Activated CD8-positive, alpha-beta T cell treated with anti-CD3 and anti-CD28 coated beads, Interleukin-2, amount 10 ng/mL, durations not matched to agents 7 days and 5 days (primary cell): ENCODE measurements at regions not wholly inside any gene's neighbourhood (a gene's known extent, or its start where the extent isn't known, plus 50 kb on each side); places are given as distances from the start of the nearest gene placed in this dataset.

Experiments
- ATAC-seq: fragments of 150-1000 bp; cut with Tn5 transposase; one replicate; pipeline ENCODE4 v1.10.0; 2021; ENCODE audit warnings: moderate library complexity
- CTCF ChIA-PET: fragments of 350-600 bp; sonication (Branson Sonifier 250); formaldehyde crosslinking; loops from one replicate; lab custom pipeline; 2021; ENCODE audit warnings: antibody characterized with exemption; lab: Charles Lee
- POLR2A ChIA-PET: fragments of 350-600 bp; sonication (Branson Sonifier 250); formaldehyde crosslinking; loops from one replicate; lab custom pipeline; 2021; ENCODE audit warnings: antibody characterized with exemption; lab: Charles Lee
- DNase-seq: peaks from one replicate; pipeline ENCODE4 v3.0.0-alpha.2; 2020
- H3K27ac Mint-ChIP-seq: one replicate; pipeline ENCODE4 v1.8.0; 2021; ENCODE audit warnings: mild to moderate bottlenecking, mixed read lengths
- H3K27me3 Mint-ChIP-seq: one replicate; pipeline ENCODE4 v1.8.0; 2021; ENCODE audit warnings: low read depth, mixed read lengths
- H3K36me3 Mint-ChIP-seq: one replicate; pipeline ENCODE4 v1.8.0; 2021; ENCODE audit warnings: low read depth, mixed read lengths
- H3K4me1 Mint-ChIP-seq: one replicate; pipeline ENCODE4 v1.8.0; 2021; ENCODE audit warnings: low read depth, mixed read lengths
- H3K4me3 Mint-ChIP-seq: one replicate; pipeline ENCODE4 v1.8.0; 2021; ENCODE audit warnings: mild to moderate bottlenecking, mixed read lengths
- H3K9me3 Mint-ChIP-seq: one replicate; pipeline ENCODE4 v1.8.0; 2022; ENCODE audit warnings: mixed read lengths; ENCODE audit not compliant: insufficient read depth

GRCh38 chr20:60506061-60506460 is 547.8 kb downstream of the CDH26 start:
- DNase-seq, result no peak

GRCh38 chr20:60507087-60507694 is 549.0 kb downstream of the CDH26 start:
- no peaks in the 10 kb centered on the region for H3K27me3 Mint-ChIP-seq

More at GRCh38 chr20:60506061-60506460, 547.8 kb downstream of the CDH26 start:
- no peak overlapping the region for H3K4me3 Mint-ChIP-seq
- ChIA-PET CTCF (no interaction called here), POLR2A (no interaction called here)
- no peaks in the 10 kb centered on the region for H3K9me3 Mint-ChIP-seq
- H3K27ac Mint-ChIP-seq, result no peak overlapping the region
- no peaks in the 10 kb centered on the region for H3K36me3 Mint-ChIP-seq
- H3K27me3 Mint-ChIP-seq, result no peaks in the 10 kb centered on the region
- no peak for ATAC-seq
- H3K4me1 Mint-ChIP-seq, result no peaks in the 10 kb centered on the region

DNA sequence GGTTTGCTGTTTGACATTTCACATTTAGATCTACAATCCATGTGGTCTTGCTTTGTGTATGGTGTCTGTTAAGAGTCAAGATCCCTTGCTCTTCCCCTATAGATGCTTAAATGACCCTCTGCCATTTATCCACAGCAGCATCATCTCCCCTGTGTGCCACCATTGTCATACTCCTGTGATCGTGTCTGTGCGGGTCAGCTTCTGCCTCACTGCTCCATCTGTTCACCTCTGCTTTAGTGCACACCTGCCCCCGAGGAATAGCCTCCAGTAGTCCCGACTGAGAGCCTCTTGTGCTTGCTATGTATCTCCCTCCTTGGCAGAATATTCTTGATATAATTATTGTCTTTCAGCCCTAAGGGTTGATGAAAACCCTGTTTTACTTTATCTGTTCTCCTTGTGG is 551.2 kb downstream of the CDH26 start:
- Mint-ChIP-seq H3K36me3 (no peaks in the 10 kb centered on the region), H3K4me1 (no peaks in the 10 kb centered on the region), H3K27ac (no peak overlapping the region), H3K9me3 (no peaks in the 10 kb centered on the region), H3K27me3 (no peaks in the 10 kb centered on the region), H3K4me3 (no peak overlapping the region)
- ChIA-PET POLR2A (no interaction called here), CTCF (no interaction called here)
- ATAC-seq, result no peak
- DNase-seq, result no peak

More at GRCh38 chr20:60507087-60507694, 549.0 kb downstream of the CDH26 start:
- no peaks in the 10 kb centered on the region for H3K4me1 Mint-ChIP-seq
- H3K36me3 Mint-ChIP-seq, result no peaks in the 10 kb centered on the region
- DNase-seq (no peak), ATAC-seq (no peak)
- H3K9me3 Mint-ChIP-seq, result no peaks in the 10 kb centered on the region
- ChIA-PET POLR2A (no interaction called here), CTCF (no interaction called here)
- no peak overlapping the region for H3K27ac Mint-ChIP-seq
- H3K4me3 Mint-ChIP-seq, result no peak overlapping the region

DNA sequence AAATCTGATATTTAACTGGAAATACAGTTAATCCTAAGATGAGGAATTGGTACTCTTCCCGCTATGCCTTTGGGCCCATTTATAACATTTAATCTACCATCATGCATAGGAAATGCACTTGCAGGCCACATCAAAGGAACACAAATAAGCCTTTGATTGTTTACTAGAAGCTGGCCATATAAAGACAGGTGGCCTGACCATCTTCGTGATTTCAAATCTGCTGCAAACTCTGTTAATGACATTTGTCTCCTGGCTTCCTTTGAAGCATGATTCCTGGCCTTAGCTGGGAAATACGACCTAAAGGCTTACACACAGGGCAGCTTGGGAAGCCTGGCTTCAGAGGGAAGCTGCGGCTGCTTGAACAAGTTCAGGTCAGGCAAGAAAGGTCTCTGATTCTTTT is 552.1 kb downstream of the CDH26 start:
- ChIA-PET CTCF (no interaction called here), POLR2A (no interaction called here)
- H3K4me1 Mint-ChIP-seq, result no peaks in the 10 kb centered on the region
- no peak overlapping the region for H3K27ac Mint-ChIP-seq
- H3K9me3 Mint-ChIP-seq, result no peaks in the 10 kb centered on the region
- ATAC-seq (no peak), DNase-seq (no peak)
- no peak overlapping the region for H3K4me3 Mint-ChIP-seq
- no peaks in the 10 kb centered on the region for H3K27me3 Mint-ChIP-seq
- H3K36me3 Mint-ChIP-seq, result no peaks in the 10 kb centered on the region

DNA sequence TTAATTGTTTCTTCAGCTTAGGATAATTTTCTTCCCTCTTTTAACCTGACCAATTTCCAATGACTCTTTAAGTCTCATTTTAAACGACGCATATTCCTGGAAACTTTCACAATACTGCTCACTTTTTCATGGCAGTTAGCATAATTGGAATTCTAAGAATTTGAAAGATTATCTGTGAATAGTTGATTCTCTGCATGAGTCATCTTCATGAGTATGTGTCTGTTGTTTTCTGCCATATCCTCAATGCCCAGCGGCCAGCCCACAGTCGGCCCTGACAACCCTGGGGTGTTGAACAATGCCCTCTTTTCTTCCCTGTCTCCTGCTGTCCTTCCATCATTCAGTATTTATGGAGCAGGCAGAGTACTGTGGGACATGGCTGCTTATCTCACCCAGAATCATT is 554.2 kb downstream of the CDH26 start:
- ChIA-PET POLR2A (no interaction called here), CTCF (no interaction called here)
- Mint-ChIP-seq H3K36me3 (no peaks in the 10 kb centered on the region), H3K9me3 (no peaks in the 10 kb centered on the region), H3K27me3 (no peaks in the 10 kb centered on the region), H3K4me1 (no peaks in the 10 kb centered on the region), H3K4me3 (no peak overlapping the region), H3K27ac (no peak overlapping the region)
- DNase-seq, result no peak
- ATAC-seq, result no peak

DNA sequence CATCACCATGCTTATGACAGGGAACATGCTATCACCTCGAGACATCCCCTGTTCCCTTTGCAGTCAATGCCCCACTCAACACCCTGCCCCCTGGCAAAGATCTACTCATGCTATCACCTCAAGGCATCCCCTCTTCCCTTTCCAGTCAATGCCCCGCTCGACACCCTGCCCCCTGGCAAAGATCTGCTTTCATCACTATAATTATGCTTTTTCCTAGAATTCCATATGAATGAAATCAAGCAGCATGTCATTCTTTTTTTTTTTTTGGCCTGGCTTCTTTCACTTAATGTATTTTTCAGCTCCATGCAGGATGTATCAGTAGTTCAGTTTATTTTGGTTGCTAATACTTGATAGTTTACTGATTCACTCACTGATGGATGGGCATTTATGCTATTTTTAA is 554.9 kb downstream of the CDH26 start:
- Mint-ChIP-seq H3K27me3 (no peaks in the 10 kb centered on the region), H3K4me3 (no peak overlapping the region), H3K4me1 (no peaks in the 10 kb centered on the region), H3K36me3 (no peaks in the 10 kb centered on the region), H3K27ac (no peak overlapping the region), H3K9me3 (no peaks in the 10 kb centered on the region)
- POLR2A ChIA-PET, result no interaction called here
- CTCF ChIA-PET, result no interaction called here
- no peak for DNase-seq
- no peak for ATAC-seq

DNA sequence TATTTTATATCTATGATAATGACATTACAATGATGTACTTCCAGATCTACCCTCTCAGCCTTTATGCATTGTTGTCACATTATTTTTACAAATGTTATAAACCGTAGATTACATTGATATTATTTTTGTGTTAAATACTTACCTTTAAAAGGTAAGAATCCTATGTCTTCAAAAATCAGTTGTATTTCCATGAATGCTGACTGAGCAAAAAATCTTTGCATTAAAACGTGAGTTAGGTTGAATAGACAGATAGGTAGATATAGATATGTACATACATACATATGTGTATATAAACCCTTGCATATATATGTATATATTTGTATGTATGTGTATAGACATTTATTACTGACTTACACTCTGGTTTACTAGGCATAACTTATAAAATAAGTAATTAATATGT is 558.2 kb downstream of the CDH26 start:
- ChIA-PET CTCF (no interaction called here), POLR2A (no interaction called here)
- Mint-ChIP-seq H3K4me3 (no peak overlapping the region), H3K4me1 (no peaks in the 10 kb centered on the region), H3K9me3 (no peaks in the 10 kb centered on the region), H3K27ac (no peak overlapping the region), H3K27me3 (no peaks in the 10 kb centered on the region), H3K36me3 (no peaks in the 10 kb centered on the region)
- DNase-seq, result no peak
- no peak for ATAC-seq

DNA sequence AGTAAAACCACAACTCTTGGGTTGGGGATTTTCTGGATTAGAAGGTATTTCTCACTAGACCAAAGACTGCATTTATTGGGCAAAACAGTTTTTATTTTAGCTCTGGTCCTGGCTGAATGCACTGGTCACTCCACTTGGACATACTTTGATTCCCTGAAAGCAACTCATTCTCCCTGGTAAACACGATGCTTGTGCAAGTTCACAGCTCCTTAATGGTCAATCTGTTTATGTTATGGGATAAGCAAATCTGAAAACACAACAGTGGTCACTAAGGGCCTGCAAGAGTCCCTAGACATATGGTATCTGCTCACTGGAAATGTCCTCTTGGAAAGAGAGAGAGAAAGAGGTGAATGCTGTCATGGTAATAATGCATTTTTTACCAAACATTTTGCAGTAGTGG is 559.8 kb downstream of the CDH26 start:
- H3K4me1 Mint-ChIP-seq, result no peaks in the 10 kb centered on the region
- CTCF ChIA-PET, result no interaction called here
- H3K27me3 Mint-ChIP-seq, result no peaks in the 10 kb centered on the region
- no peak overlapping the region for H3K4me3 Mint-ChIP-seq
- ATAC-seq (no peak), DNase-seq (no peak)
- no peaks in the 10 kb centered on the region for H3K36me3 Mint-ChIP-seq
- no peaks in the 10 kb centered on the region for H3K9me3 Mint-ChIP-seq
- no peak overlapping the region for H3K27ac Mint-ChIP-seq
- POLR2A ChIA-PET, result no interaction called here

DNA sequence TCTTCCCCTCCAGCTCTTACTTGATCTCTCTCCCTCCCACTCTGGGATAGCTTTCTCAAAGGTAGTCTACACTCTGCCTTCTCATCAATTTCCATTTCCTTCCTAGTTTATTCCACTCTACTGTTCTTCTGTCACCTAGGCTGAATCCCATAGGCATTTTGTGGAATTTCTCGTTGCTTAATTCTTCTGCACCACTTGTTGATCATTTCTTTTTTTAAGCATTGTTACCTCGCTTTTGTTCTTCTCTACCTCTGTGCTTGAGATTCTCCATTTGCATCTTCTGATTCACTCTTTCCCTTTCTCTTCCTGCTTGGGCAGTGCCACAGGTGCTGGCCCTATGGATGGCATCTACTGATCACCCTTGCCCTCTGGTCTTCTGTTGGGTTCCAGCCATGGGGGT is 567.2 kb downstream of the CDH26 start:
- ATAC-seq (no peak), DNase-seq (no peak)
- H3K4me1 Mint-ChIP-seq, result no peaks in the 10 kb centered on the region
- no peak overlapping the region for H3K27ac Mint-ChIP-seq
- no peaks in the 10 kb centered on the region for H3K9me3 Mint-ChIP-seq
- H3K4me3 Mint-ChIP-seq, result no peak overlapping the region
- H3K27me3 Mint-ChIP-seq, result no peaks in the 10 kb centered on the region
- no peaks in the 10 kb centered on the region for H3K36me3 Mint-ChIP-seq
- ChIA-PET CTCF (no interaction called here), POLR2A (no interaction called here)

- Mint-ChIP-seq H3K4me1 (no peaks in the 10 kb centered on the region), H3K36me3 (no peaks in the 10 kb centered on the region), H3K27me3 (no peaks in the 10 kb centered on the region)
These were observed 569.4 kb downstream of the CDH26 start for GRCh38 chr20:60527656-60528055.

GRCh38 chr20:60528141-60528540 is 569.9 kb downstream of the CDH26 start:
- ChIA-PET CTCF (no interaction called here), POLR2A (interaction anchor here (0.9 kb wide), 1 partner anchor 654 kb away, joined by 3 read pairs; no protein-coding TSS in a partner anchor)
- no peaks in the 10 kb centered on the region for H3K9me3 Mint-ChIP-seq
- H3K36me3 Mint-ChIP-seq, result no peaks in the 10 kb centered on the region
- H3K4me1 Mint-ChIP-seq, result no peaks in the 10 kb centered on the region
- no peak overlapping the region for H3K27ac Mint-ChIP-seq
- H3K4me3 Mint-ChIP-seq, result no peak overlapping the region
- no peaks in the 10 kb centered on the region for H3K27me3 Mint-ChIP-seq
- DNase-seq (no peak), ATAC-seq (no peak)

More at GRCh38 chr20:60527656-60528055, 569.4 kb downstream of the CDH26 start:
- Mint-ChIP-seq H3K4me3 (no peak overlapping the region), H3K27ac (no peak overlapping the region), H3K9me3 (no peaks in the 10 kb centered on the region)
- POLR2A ChIA-PET, result no interaction called here
- DNase-seq (no peak), ATAC-seq (no peak)
- CTCF ChIA-PET, result no interaction called here

- no peak for DNase-seq
- Mint-ChIP-seq H3K4me3 (no peak overlapping the region), H3K27ac (no peak overlapping the region), H3K4me1 (no peaks in the 10 kb centered on the region), H3K9me3 (no peaks in the 10 kb centered on the region), H3K36me3 (no peaks in the 10 kb centered on the region), H3K27me3 (no peaks in the 10 kb centered on the region)
- no peak for ATAC-seq
- ChIA-PET CTCF (no interaction called here), POLR2A (interaction anchor here (0.9 kb wide), 1 partner anchor 655 kb away, joined by 3 read pairs; no protein-coding TSS in a partner anchor)
These were observed 570.9 kb downstream of the CDH26 start for GRCh38 chr20:60529149-60529548.

GRCh38 chr20:60535211-60535610 is 577.0 kb downstream of the CDH26 start:
- Mint-ChIP-seq H3K36me3 (no peaks in the 10 kb centered on the region), H3K4me1 (no peaks in the 10 kb centered on the region), H3K4me3 (no peak overlapping the region), H3K9me3 (no peaks in the 10 kb centered on the region), H3K27ac (no peak overlapping the region), H3K27me3 (no peaks in the 10 kb centered on the region)
- DNase-seq (no peak), ATAC-seq (no peak)
- ChIA-PET CTCF (no interaction called here), POLR2A (no interaction called here)
